Lung (tissue), 11 donors: ENCODE measurements at regions not wholly inside any gene's neighbourhood (a gene's known extent, or its start where the extent isn't known, plus 50 kb on each side); places are given as distances from the start of the nearest gene placed in this dataset.

Experiments
- ATAC-seq: fragments of 200-7000 bp; cut with Tn5 transposase; one replicate; pipeline ENCODE4 v1.9.1; 2020; ENCODE audit warnings: moderate number of reproducible peaks; ENCODE audit not compliant: insufficient read depth, low FRiP score
- DNase-seq, 3 donors: peaks; one replicate each; pipeline ENCODE4 v3.0.0-alpha.2; 2013 to 2017
- H3K27ac ChIP-seq, 2 donors: one replicate each; pipeline ENCODE4 v1.5.1; 2013; ENCODE audit warnings: mild to moderate bottlenecking in 2 of 2, moderate library complexity in 2 of 2, control low read depth in 1 of 2, inconsistent platforms in 1 of 2, low read depth in 1 of 2, low read length in 1 of 2
- H3K27me3 ChIP-seq, 3 donors: one replicate each; pipeline ENCODE4 v1.5.1; 2013; ENCODE audit warnings: low read length in 2 of 3; ENCODE audit not compliant: control insufficient read depth in 3 of 3, insufficient read depth in 3 of 3
- H3K36me3 ChIP-seq, 4 donors: one replicate each; pipeline ENCODE4 v1.5.1; 2013; ENCODE audit warnings: low read length in 4 of 4, mild to moderate bottlenecking in 1 of 4, moderate library complexity in 1 of 4; ENCODE audit not compliant: control insufficient read depth in 4 of 4, insufficient read depth in 4 of 4
- H3K4me1 ChIP-seq, 5 donors: one replicate each; pipeline ENCODE4 v1.5.1; 2013; ENCODE audit warnings: low read length in 5 of 5, mild to moderate bottlenecking in 2 of 5, moderate library complexity in 1 of 5; ENCODE audit not compliant: control insufficient read depth in 5 of 5, insufficient read depth in 5 of 5
- H3K4me3 ChIP-seq: one replicate; pipeline ENCODE4 v1.5.1; 2013; ENCODE audit warnings: mild to moderate bottlenecking, control low read depth, moderate library complexity
- H3K9ac ChIP-seq, 2 donors: one replicate each; pipeline ENCODE4 v1.5.1; 2013; ENCODE audit warnings: low read length in 2 of 2, control low read depth in 1 of 2; ENCODE audit not compliant: insufficient read depth in 1 of 2
- H3K9me3 ChIP-seq, 4 donors: one replicate each; pipeline ENCODE4 v1.5.1; 2013; ENCODE audit warnings: low read length in 3 of 4, mild to moderate bottlenecking in 1 of 4, moderate library complexity in 1 of 4; ENCODE audit not compliant: control insufficient read depth in 4 of 4, insufficient read depth in 3 of 4
- CTCF ChIP-seq: IDR thresholded peaks from 2 replicates; pipeline ENCODE4 v1.5.1; 2012; ENCODE audit warnings: mild to moderate bottlenecking; ENCODE audit errors: control extremely low read depth, extremely low read depth
- WGBS, 2 donors: extraction: QIAGEN DNeasy Blood & Tissue Kit; methylation state at CpG; one replicate each; pipeline ENCODE4 v1.1.7; 2013; 5-methylcytosine and 5-hydroxymethylcytosine counted together
- donor health status: control.
- donor health status: control.
- donor health status: Bipolar disorder and iron deficiency.
- donor health status: healthy.
- donor health status: DM: yes; HTN: yes; CAD: no.

DNA sequence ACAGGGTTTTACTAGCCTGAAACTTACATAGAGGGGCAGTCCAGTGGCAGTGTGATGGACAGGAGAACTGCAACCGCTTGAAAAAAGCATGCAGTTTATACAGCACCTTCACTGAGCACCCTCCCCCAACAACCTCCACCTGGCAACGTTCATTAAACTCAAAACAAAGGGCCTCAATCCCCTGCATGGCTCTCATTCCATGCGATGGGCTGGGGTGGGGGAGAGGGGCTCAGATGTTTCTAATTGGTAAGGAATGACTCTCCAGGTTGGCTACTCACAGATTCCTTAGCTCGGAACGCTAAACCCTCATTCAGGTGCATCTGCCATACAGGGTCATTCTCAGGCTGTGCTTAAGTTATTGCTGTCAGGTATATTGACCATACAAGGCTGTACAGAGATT is 80.9 kb upstream of the ITGA1 start:
- Histone ChIP-seq H3K27me3 (no peaks in the 10 kb centered on the region), H3K4me1 (peaks cover 0 to 6% (median 0%) of the 10 kb centered on the region in 5 donors), H3K9me3 (no peaks in the 10 kb centered on the region), H3K36me3 (no peaks in the 10 kb centered on the region), H3K4me3 (no peak overlapping the region), H3K9ac (no peak overlapping the region), H3K27ac (no peak overlapping the region)
- no peak for DNase-seq
- ATAC-seq: no peak
- no peak for TF ChIP-seq CTCF
- 90 to 91% methylated on average over 5 of the region's 5 CpGs for WGBS, 2 donors

GRCh38 chr5:52707616-52708015 is 80.1 kb upstream of the ITGA1 start:
- H3K27me3 ChIP-seq: no peaks in the 10 kb centered on the region
- 65 to 83% methylated on average over 2 of the region's 2 CpGs for WGBS, 2 donors

DNA sequence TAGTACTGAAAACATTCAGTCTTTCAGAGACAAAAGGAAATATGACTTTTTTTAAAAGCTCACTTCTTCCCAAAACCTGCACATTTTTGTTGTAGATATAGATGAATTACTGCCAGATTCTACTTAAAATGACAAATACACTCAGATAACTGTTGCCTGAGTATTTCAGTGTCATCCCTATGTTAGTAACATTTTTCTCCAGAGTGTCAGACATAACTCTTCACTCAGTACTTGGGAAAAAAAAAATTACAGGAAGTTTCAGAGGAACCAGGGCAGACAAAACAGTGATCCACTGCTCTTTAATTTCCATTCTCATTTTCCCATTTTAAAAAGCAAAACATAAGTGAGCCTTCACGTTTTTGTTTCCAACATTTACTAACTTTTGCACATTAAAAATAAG is 79.3 kb upstream of the ITGA1 start:
- no peak overlapping the region for H3K4me3 ChIP-seq
- 33 to 35% methylated on average over 1 of the region's 1 CpG for WGBS, 2 donors
- TF ChIP-seq CTCF: no peak
- no peaks in the 10 kb centered on the region for H3K27me3 ChIP-seq
- no peak for DNase-seq
- no peaks in the 10 kb centered on the region for H3K36me3 ChIP-seq
- H3K9ac ChIP-seq: no peak overlapping the region
- no peak for ATAC-seq
- no peaks in the 10 kb centered on the region for H3K9me3 ChIP-seq
- H3K4me1 ChIP-seq: peaks cover 0 to 2% (median 0%) of the 10 kb centered on the region in 5 donors
- no peak overlapping the region for H3K27ac ChIP-seq

More at GRCh38 chr5:52707616-52708015, 80.1 kb upstream of the ITGA1 start:
- no peak for TF ChIP-seq CTCF
- Histone ChIP-seq H3K4me1 (peaks cover 0 to 6% (median 0%) of the 10 kb centered on the region in 5 donors), H3K9ac (no peak overlapping the region), H3K4me3 (no peak overlapping the region), H3K36me3 (no peaks in the 10 kb centered on the region), H3K27ac (no peak overlapping the region), H3K9me3 (no peaks in the 10 kb centered on the region)
- no peak for ATAC-seq
- no peak for DNase-seq
